ENCODE measurements at regions not wholly inside any gene's neighbourhood (a gene's known extent, or its start where the extent isn't known, plus 50 kb on each side); places are given as distances from the start of the nearest gene placed in this dataset.

- TF ChIP-seq CTCF (IDR thresholded peaks at IDR 0.05; ENCODE audit: low read depth, low read length, missing control alignments) = no peak
- in situ Hi-C loops (cut with HindIII; ENCODE audit: low sequenced_read_pairs) = no loop called here
- DNase-seq (ENCODE audit: low read depth) = no peak
- H3K4me3 ChIP-seq (ENCODE audit: low read depth, low read length) = no peak overlapping the region
Observed at GRCh38 chr1:181387702-181388101, 95.6 kb upstream of the CACNA1E start.

DNA sequence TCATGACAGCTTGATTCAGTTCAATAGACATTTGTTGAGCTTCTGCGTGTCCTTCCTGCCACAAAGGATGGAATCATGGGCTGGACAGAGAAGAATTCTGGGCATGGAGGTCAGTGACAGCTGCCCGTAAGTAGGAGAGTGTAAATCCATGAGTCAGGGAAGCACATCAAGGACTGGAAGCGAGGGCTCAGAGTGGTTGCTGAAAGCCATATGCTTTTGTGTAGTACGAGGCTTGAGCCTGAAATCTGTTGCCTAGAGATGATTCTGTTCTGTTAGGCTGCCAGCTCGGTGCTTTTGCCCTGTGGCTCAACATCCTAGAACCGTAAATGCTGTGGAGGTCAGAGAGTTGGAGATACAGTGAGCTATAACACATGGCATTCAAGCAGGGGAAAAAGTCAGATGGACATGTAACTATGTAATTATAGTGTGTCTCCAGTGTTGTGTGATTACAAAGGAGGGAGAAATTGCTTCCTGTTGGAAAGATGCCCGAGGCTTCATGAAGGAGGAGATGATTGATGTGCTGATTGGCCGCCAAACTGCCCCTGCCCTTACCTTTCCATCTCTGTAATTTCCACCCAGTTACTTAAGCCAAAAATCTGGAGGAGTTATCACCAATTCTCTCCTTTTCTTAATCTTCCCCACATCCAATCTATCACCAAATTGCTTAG, 92.8 kb upstream of the CACNA1E start:
- no peak for TF ChIP-seq CTCF (IDR thresholded peaks at IDR 0.05; ENCODE audit: low read depth, low read length, missing control alignments)
- no peak for DNase-seq (ENCODE audit: low read depth)
- H3K4me3 ChIP-seq (ENCODE audit: low read depth, low read length) = no peak overlapping the region
- in situ Hi-C loops (cut with HindIII; ENCODE audit: low sequenced_read_pairs) = loop anchor here (5.0 kb wide), 1 partner anchor 107 kb away; no protein-coding TSS in a partner anchor

- no peak overlapping the region for H3K4me3 ChIP-seq (ENCODE audit: low read depth, low read length)
- no peak for TF ChIP-seq CTCF (IDR thresholded peaks at IDR 0.05; ENCODE audit: low read depth, low read length, missing control alignments)
- DNase-seq (ENCODE audit: low read depth) = no peak
- in situ Hi-C loops (cut with HindIII; ENCODE audit: low sequenced_read_pairs) = loop anchor here (5.0 kb wide), 1 partner anchor 106 kb away; no protein-coding TSS in a partner anchor
Observed at GRCh38 chr1:181391301-181391900, 91.9 kb upstream of the CACNA1E start.

GRCh38 chr1:181392133-181392532, 91.2 kb upstream of the CACNA1E start:
- no peak overlapping the region for H3K4me3 ChIP-seq (ENCODE audit: low read depth, low read length)
- in situ Hi-C loops (cut with HindIII; ENCODE audit: low sequenced_read_pairs) = loop anchor here (5.0 kb wide), 1 partner anchor 105 kb away; no protein-coding TSS in a partner anchor
- no peak for TF ChIP-seq CTCF (IDR thresholded peaks at IDR 0.05; ENCODE audit: low read depth, low read length, missing control alignments)
- no peak for DNase-seq (ENCODE audit: low read depth)

DNA sequence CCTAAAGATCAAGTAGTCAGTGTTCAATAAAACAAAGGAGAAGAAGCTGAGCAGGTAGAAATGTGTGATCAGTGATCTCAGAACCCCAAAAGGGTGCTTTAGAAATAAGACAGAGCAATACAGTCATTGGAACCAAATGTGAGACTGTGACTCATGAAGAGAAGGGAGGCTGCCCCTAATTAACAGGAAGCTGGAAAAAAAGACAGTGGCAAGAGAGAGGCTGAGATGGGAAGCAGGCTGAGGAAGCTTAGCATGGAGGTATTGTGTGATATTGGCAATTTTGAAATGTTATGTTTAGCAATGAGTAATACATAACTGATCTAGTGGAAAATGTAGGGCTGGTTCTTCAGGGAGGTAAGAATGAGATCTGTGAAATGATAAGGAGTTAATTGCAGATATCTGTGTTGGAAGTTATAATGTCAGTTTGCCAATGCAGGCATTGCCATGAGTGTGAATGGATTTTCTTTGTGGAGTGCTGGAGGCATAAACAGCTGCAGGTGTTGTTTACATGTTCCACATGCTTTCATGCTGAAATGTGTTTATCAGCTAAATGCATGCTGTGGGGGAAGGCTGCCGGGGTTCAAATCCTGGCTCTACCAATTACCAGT, 90.6 kb upstream of the CACNA1E start:
- H3K4me3 ChIP-seq (ENCODE audit: low read depth, low read length) = no peak overlapping the region
- DNase-seq (ENCODE audit: low read depth) = no peak
- TF ChIP-seq CTCF (IDR thresholded peaks at IDR 0.05; ENCODE audit: low read depth, low read length, missing control alignments) = no peak
- in situ Hi-C loops (cut with HindIII; ENCODE audit: low sequenced_read_pairs) = loop anchor here (5.0 kb wide), 1 partner anchor 105 kb away; no protein-coding TSS in a partner anchor

- DNase-seq (ENCODE audit: low read depth) = no peak
- no peak overlapping the region for H3K4me3 ChIP-seq (ENCODE audit: low read depth, low read length)
- TF ChIP-seq CTCF (IDR thresholded peaks at IDR 0.05; ENCODE audit: low read depth, low read length, missing control alignments) = no peak
- in situ Hi-C loops (cut with HindIII; ENCODE audit: low sequenced_read_pairs) = loop anchor here (5.0 kb wide), 1 partner anchor 103 kb away; no protein-coding TSS in a partner anchor
Observed at GRCh38 chr1:181394766-181395165, 88.6 kb upstream of the CACNA1E start.
